GM12878 (cell line): ENCODE measurements at regions not wholly inside any gene's neighbourhood (a gene's known extent, or its start where the extent isn't known, plus 50 kb on each side); places are given as distances from the start of the nearest gene placed in this dataset.

Experiments
- NFYB ChIP-seq: IDR thresholded peaks from 2 replicates; pipeline ENCODE4 v1.6.1; 2011; ENCODE audit warnings: low read depth, mild to moderate bottlenecking, low read length, improper control_type of control experiment, moderate library complexity; ENCODE audit not compliant: insufficient read depth
- PRDM15 ChIP-seq: fragments of 450-650 bp; formaldehyde crosslinking; IDR thresholded peaks from 2 replicates; pipeline ENCODE4 v1.4.0; 2020; ENCODE audit warnings: mild to moderate bottlenecking, moderate library complexity
- REST ChIP-seq: IDR thresholded peaks from 2 replicates; pipeline ENCODE4 v1.6.1; 2012; ENCODE audit warnings: mild to moderate bottlenecking, low read depth, low read length
- SKIL ChIP-seq: fragments of 450-650 bp; IDR thresholded peaks from 2 replicates; pipeline ENCODE4 v1.6.1; 2017; ENCODE audit warnings: mild to moderate bottlenecking, low read depth, inconsistent platforms; ENCODE audit not compliant: poor library complexity, severe bottlenecking
- TCF3 ChIP-seq: IDR thresholded peaks from 2 replicates; pipeline ENCODE4 v1.6.1; 2012; ENCODE audit warnings: low read depth, mild to moderate bottlenecking, low read length, borderline replicate concordance; ENCODE audit not compliant: insufficient read depth
- ZNF217 ChIP-seq: fragments of 450-650 bp; IDR thresholded peaks from 2 replicates; pipeline ENCODE4 v1.6.1; 2017; ENCODE audit warnings: antibody characterized with exemption, mild to moderate bottlenecking
- ZZZ3 ChIP-seq: IDR thresholded peaks from 2 replicates; pipeline ENCODE4 v1.6.1; 2011; ENCODE audit warnings: low read depth; ENCODE audit not compliant: control insufficient read depth, insufficient read length

DNA sequence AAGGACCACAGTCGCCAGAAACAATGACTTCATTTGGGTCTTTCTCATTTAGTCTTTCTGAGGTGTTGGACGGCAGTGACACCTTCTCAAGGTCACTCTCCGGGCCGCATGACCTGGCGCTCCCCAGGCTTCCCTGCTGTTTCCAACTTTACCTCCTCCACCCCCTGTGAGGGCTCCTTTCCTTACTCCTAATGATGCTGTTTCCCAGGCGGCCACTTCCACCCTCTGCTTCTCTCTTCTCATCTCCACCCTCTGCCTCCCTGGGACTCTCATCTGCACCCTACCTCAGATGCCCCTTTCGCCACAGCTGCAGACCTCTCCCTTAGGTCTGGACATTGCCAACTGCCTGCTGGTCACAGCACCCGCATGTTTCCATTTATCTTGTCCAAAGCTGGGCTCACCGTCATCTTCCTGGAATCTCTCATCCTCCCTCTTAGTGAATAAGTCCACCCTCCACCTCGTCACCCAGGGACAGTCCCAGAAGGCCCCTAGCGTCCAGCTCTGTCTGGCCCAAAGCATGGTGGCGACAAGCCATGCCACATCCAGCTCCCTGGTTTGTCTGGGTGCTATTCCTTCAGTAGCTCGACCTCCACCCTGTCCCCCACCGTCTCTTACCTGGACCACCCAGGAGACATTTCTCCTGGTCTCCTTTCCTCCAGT, 113.8 kb downstream of the BUD13 start (continued):
- TF ChIP-seq REST: no peak
- no peak for TF ChIP-seq PRDM15 (CRISPR knock-in tag)
- no peak for TF ChIP-seq NFYB
- no peak for TF ChIP-seq ZNF217
- TF ChIP-seq TCF3: no peak
- no peak for TF ChIP-seq ZZZ3
- no peak for TF ChIP-seq SKIL
